NCI-H1092 treated with DMSO at 0.1 percent for 48 hours (cell line): ENCODE measurements at regions not wholly inside any gene's neighbourhood (a gene's known extent, or its start where the extent isn't known, plus 50 kb on each side); places are given as distances from the start of the nearest gene placed in this dataset.
"Not testable (repeated sequence)": the region's sequence is repeated elsewhere in the genome, so short reads cannot be mapped to it uniquely, and the experiment has no call there.

Source experiments
- DNase-seq: peaks from one replicate; lab custom pipeline; 2025; lab: John Stamatoyannopoulos, UW

- no peak for DNase-seq
Observed at GRCh38 chr5:106423109-106423897, 1247.4 kb downstream of the EFNA5 start.

GRCh38 chr5:106420102-106420501, 1250.6 kb downstream of the EFNA5 start:
- no peak for DNase-seq

GRCh38 chr5:106418196-106418595, 1252.5 kb downstream of the EFNA5 start:
- DNase-seq, result no peak

- no peak for DNase-seq
Observed at GRCh38 chr5:106417566-106417965, 1253.2 kb downstream of the EFNA5 start.

- no peak for DNase-seq
Observed at GRCh38 chr5:106417163-106417562, 1253.6 kb downstream of the EFNA5 start.

- DNase-seq, result no peak
Observed at GRCh38 chr5:106415541-106415940, 1255.2 kb downstream of the EFNA5 start.

- no peak for DNase-seq
Observed at GRCh38 chr5:106414342-106414741, 1256.4 kb downstream of the EFNA5 start.

GRCh38 chr5:106412606-106413005, 1258.1 kb downstream of the EFNA5 start:
- DNase-seq, result no peak

- peak; percentile 44 for DNase-seq
Observed at GRCh38 chr5:106408570-106408969, 1262.2 kb downstream of the EFNA5 start.

- DNase-seq, result no peak
Observed at GRCh38 chr5:106408141-106408540, 1262.6 kb downstream of the EFNA5 start.

GRCh38 chr5:106401561-106401960, 1269.2 kb downstream of the EFNA5 start:
- no peak for DNase-seq

- no peak for DNase-seq
Observed at GRCh38 chr5:106399391-106399790, 1271.3 kb downstream of the EFNA5 start.

GRCh38 chr5:106397700-106398099, 1273.0 kb downstream of the EFNA5 start:
- no peak for DNase-seq

- no peak for DNase-seq
Observed at GRCh38 chr5:106393276-106393675, 1277.5 kb downstream of the EFNA5 start.

GRCh38 chr5:106392766-106393165, 1278.0 kb downstream of the EFNA5 start:
- no peak for DNase-seq

GRCh38 chr5:106387767-106388166, 1283.0 kb downstream of the EFNA5 start:
- DNase-seq, result not testable (repeated sequence)

GRCh38 chr5:106386287-106386686, 1284.5 kb downstream of the EFNA5 start:
- no peak for DNase-seq

GRCh38 chr5:106380736-106381135, 1290.0 kb downstream of the EFNA5 start:
- no peak for DNase-seq

GRCh38 chr5:106376522-106376921, 1294.2 kb downstream of the EFNA5 start:
- no peak for DNase-seq

GRCh38 chr5:106374956-106375355, 1295.8 kb downstream of the EFNA5 start:
- DNase-seq, result no peak

- no peak for DNase-seq
Observed at GRCh38 chr5:106368021-106368420, 1302.7 kb downstream of the EFNA5 start.

- no peak for DNase-seq
Observed at GRCh38 chr5:106367281-106367680, 1303.5 kb downstream of the EFNA5 start.

GRCh38 chr5:106363578-106363977, 1307.2 kb downstream of the EFNA5 start:
- no peak for DNase-seq

GRCh38 chr5:106361905-106362304, 1308.8 kb downstream of the EFNA5 start:
- DNase-seq, result no peak
